ENCODE measurements at regions not wholly inside any gene's neighbourhood (a gene's known extent, or its start where the extent isn't known, plus 50 kb on each side); places are given as distances from the start of the nearest gene placed in this dataset.

DNA sequence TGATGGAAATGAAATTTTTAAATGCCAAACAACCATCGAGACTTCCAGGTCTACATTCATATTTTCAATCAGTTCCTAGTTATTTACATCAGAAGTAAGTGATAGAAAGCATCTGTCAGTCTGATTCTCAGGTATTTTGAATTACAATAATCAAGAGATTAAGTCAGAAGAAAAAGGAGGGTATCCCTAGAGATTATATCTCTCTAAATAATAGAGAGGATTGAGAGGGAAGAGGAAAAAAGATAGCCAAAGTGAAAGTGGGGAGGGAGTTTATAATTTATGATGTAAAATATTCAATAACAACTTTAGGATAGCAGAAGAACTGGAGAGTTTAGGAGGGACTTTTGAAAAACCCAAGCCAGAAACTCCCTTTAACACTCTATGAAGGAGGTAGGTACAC lies 400.2 kb downstream of the EFNA5 start:
- TF ChIP-seq, protein P1, sequence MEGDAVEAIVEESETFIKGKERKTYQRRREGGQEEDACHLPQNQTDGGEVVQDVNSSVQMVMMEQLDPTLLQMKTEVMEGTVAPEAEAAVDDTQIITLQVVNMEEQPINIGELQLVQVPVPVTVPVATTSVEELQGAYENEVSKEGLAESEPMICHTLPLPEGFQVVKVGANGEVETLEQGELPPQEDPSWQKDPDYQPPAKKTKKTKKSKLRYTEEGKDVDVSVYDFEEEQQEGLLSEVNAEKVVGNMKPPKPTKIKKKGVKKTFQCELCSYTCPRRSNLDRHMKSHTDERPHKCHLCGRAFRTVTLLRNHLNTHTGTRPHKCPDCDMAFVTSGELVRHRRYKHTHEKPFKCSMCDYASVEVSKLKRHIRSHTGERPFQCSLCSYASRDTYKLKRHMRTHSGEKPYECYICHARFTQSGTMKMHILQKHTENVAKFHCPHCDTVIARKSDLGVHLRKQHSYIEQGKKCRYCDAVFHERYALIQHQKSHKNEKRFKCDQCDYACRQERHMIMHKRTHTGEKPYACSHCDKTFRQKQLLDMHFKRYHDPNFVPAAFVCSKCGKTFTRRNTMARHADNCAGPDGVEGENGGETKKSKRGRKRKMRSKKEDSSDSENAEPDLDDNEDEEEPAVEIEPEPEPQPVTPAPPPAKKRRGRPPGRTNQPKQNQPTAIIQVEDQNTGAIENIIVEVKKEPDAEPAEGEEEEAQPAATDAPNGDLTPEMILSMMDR (conservative IDR thresholded peaks at IDR 0.05 in 1 of 2, IDR thresholded peaks at IDR 0.05 in 1 of 2; ENCODE audit: extremely low read depth in 1 of 2, insufficient read depth in 1 of 2, low read depth in 1 of 2, low read length in 2 of 2) = no peak
- no peak for TF ChIP-seq EZH2 (IDR thresholded peaks at IDR 0.05; ENCODE audit: borderline replicate concordance, low read length)

Measured in mammary epithelial cell (primary cell).